Right lobe of liver (tissue), 4 donors: ENCODE measurements at regions not wholly inside any gene's neighbourhood (a gene's known extent, or its start where the extent isn't known, plus 50 kb on each side); places are given as distances from the start of the nearest gene placed in this dataset.

Source experiments
- POLR2A ChIP-seq: fragments of 450-650 bp; IDR thresholded peaks from one replicate; pipeline ENCODE4 v1.6.1; 2017; ENCODE audit warnings: antibody characterized with exemption, mild to moderate bottlenecking
- TF ChIP-seq, protein P1 (sequence below), 4 donors: fragments of 200-600 bp in 3 of 4; fragments of 450-650 bp in 1 of 4; IDR thresholded peaks; one replicate each; pipeline versions ENCODE4 v1.5.1 to v1.8.0; 2016 to 2022; ENCODE audit warnings: antibody characterized with exemption in 4 of 4, mild to moderate bottlenecking in 2 of 4
- donor health status: DM: no; HTN: no; CAD: no.
- donor health status: DM: no; HTN: no; CAD: no.
- donor health status: DM: no; HTN: yes; CAD: no.

- no peak for TF ChIP-seq POLR2A
- TF ChIP-seq, protein P1, sequence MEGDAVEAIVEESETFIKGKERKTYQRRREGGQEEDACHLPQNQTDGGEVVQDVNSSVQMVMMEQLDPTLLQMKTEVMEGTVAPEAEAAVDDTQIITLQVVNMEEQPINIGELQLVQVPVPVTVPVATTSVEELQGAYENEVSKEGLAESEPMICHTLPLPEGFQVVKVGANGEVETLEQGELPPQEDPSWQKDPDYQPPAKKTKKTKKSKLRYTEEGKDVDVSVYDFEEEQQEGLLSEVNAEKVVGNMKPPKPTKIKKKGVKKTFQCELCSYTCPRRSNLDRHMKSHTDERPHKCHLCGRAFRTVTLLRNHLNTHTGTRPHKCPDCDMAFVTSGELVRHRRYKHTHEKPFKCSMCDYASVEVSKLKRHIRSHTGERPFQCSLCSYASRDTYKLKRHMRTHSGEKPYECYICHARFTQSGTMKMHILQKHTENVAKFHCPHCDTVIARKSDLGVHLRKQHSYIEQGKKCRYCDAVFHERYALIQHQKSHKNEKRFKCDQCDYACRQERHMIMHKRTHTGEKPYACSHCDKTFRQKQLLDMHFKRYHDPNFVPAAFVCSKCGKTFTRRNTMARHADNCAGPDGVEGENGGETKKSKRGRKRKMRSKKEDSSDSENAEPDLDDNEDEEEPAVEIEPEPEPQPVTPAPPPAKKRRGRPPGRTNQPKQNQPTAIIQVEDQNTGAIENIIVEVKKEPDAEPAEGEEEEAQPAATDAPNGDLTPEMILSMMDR (IDR thresholded peaks at IDR 0.05), result no peak
Observed at GRCh38 chr1:22340873-22341272, 110.8 kb upstream of the ZBTB40 start.
